HG03175 (cell line): ENCODE measurements at regions not wholly inside any gene's neighbourhood (a gene's known extent, or its start where the extent isn't known, plus 50 kb on each side); places are given as distances from the start of the nearest gene placed in this dataset.

Experiments
- ATAC-seq: cut with Tn5 transposase; IDR thresholded peaks from one replicate; pipeline ENCODE4 v1.9.1; 2021; ENCODE audit warnings: mild to moderate bottlenecking, moderate library complexity; ENCODE audit not compliant: unreplicated experiment

DNA sequence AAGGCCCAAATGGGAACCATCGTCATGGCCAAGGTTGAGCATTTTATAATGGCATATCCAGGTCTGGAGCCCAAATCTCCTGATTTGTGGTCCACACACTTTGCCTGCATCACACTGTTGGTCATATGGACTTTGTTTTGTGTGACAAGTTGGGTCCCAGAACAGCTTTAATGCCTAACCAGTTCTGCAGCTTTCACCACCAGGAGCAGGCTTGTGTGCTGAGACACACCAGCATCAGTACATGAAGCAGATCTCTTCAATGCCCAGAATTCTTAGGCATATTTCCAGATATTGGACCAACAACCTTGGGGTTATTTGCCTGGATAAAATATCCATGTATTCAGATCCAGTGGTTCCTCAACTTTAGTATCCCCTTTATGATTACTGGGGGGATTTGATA is 371.3 kb downstream of the FBXW7 start:
- no peak for ATAC-seq

DNA sequence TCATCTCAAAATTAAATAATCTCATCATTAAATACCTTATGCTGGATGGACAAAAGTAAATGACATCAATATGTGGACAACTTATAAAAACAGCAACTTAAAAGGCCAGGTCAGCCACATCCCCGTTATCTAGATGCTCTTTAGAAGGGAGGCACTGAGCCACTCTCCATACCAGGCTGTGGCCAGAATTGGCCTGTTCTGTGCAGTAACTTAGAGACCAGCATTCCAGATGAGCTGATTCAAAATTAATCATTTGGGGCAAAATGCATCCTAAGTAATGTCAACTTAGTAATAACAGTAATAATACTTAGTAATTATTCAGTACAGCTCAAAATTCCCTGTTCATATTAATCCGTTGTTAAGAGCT is 373.6 kb downstream of the FBXW7 start:
- no peak for ATAC-seq

DNA sequence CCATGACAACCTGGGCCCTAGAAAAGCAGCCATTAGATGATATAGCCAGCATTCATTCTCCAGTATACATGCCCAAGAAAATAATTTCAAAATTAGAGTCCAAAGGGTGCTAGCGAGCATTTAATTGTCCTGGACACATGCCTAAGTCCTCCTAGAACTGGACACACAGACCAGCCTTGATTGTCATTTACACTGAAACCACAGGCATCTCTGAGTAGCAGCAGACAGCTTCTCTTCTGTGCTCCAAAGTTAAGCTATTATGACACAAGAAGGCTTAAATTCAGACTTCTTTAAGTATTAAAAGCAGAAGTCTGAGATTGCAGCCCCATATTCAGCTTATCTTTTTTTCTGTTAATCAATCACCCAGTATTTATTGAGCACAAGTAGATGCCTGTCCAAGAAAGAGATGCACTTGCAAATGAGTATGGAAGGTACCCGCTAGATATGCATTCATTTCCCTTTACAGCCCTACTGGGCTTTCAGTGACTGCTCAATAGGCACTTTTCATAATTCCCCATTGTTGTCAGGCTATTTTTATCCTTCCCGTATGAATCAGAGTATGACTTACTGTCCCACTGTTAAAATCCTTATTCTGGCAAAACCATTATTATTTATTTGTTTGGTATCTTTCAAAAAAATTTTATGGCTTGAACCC is 374.1 kb downstream of the FBXW7 start:
- no peak for ATAC-seq

DNA sequence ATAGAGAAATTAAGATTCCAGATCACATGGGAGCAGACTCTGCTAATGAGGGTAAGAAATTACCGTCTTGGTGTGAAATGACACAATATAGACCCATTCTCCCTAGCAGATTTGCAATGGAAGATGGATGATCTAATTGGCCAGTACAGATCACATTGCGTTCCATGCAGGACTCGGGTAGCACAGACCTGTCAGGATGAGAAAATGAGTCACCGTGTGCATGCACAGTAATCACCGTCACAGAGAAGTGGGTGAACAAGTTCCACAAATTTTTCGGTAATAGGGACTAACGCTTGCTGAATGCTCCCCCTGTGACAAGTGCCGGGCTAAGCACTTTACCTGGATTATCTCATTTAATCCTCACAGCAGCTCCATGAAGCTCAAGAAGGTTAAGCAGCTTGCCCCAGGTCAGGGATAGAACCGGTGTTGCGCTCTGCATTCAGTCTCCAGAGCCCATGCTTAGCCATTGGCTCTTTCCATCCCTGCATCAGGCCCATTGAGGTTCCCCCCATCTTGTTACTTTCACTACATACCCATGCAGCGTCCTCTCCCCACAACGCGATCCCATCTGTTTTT is 375.6 kb downstream of the FBXW7 start:
- ATAC-seq, result no peak

DNA sequence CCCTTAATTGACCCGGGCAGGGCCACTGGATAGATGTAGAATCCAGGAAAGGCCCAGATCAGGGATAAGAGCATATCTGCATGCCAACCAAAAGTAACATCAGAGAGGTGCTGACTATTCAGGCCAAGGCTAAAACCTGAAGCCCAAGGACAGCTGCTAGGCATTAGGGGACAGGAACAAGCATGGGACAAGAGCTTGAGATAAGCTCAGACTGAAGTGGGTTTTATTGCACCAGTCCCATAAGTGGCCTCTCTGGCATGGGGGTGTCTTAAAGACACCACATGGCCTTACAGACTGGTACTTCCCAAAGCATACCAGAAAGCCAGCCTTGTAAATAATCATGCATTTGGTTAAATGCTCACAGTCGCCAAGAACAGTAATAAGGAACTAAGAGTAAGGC is 376.1 kb downstream of the FBXW7 start:
- no peak for ATAC-seq

DNA sequence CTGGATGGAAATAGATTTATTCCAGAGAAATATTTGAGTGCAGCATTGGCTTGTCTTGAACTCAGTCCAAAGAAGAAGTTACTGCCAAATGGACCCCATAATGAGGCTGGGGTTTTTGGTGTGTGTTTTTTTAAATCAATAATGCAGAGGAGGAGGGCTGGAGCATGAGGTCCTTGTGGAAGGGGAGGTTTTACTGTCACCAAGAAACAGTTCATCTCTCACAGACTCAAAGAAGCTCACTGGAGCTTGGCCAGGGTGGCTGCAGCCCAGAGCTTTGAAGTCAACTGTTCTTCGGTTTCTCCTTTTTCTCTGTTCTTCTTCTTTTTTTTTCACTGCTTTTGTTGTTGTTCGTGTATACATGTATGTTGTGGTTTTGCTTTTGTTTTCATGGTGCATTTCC is 377.7 kb downstream of the FBXW7 start:
- ATAC-seq, result no peak

DNA sequence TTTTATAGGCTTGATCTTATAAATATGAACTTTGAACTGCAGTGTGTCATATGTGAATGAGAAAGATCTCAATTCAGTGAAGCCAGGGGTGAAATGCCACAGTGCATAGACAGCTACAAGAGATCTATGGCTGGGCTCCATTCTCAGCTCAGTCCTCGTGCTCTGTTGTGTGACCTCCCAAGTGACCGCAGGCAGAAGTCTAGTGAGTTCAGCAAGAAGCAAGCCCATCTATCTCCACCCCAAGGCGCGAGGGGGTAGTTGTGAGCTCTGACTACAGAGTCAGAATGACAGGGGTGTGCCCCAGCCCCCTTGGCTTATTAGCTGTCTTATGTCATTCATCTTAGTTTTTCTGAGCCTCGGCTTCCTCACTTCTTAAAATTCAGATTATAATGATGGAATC is 378.3 kb downstream of the FBXW7 start:
- no peak for ATAC-seq

DNA sequence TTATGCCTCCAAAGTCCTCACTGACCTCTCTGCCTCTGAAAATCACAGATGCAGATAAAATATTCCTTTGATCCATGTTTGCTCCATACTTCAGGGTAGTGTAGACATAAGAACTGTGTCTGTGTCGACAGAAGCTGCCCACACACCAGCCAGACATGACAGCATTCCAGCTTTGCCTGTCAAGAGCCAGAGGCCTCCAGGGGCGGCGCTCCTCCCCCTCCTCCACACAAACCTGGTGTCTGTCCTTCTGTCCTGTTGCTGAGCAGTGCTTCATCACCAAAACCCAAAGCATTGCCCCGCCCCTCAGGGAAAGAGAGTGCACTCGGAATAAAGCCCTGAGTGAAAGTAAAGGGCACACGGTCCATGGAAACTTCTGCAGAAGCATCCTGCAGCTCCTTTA is 379.4 kb downstream of the FBXW7 start:
- ATAC-seq, result no peak

DNA sequence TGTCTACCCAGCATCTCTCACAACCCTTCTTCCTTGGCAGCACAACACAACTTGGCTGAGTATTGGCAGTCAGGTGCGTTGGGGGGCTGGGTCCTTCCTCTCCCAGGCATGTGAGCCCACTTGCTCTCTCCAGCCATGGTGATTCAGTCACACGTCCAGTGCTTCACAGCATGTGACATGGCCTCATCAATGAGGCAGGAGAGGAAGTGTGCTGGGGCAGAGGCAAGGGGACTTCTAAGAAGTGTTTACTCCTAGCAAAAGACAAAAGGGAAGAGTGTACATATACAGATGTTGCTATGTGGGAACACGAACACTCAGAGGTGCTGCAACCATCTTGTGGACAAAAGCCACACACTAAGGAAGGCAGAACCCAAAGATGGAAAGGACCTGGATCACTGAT is 380.8 kb downstream of the FBXW7 start:
- ATAC-seq, result no peak

DNA sequence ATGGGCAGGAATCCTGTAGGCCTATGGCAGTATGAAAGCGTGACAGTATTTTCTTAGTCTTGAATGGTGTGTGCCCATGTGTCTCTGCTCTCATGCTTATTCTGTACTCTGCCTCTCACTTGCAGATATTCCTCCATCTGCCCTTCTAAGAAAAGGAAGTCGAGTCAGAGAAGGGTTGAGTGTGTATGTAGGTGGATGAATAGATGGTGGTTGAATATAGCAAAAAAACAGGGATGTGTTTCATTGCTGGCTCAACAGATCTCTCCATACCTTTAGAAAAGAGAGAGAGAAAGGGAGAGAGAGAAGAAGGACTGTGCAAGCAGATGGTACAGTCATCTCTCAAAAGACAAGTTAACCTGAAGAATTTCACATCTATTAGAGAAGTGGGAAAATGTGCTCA is 381.5 kb downstream of the FBXW7 start:
- no peak for ATAC-seq

DNA sequence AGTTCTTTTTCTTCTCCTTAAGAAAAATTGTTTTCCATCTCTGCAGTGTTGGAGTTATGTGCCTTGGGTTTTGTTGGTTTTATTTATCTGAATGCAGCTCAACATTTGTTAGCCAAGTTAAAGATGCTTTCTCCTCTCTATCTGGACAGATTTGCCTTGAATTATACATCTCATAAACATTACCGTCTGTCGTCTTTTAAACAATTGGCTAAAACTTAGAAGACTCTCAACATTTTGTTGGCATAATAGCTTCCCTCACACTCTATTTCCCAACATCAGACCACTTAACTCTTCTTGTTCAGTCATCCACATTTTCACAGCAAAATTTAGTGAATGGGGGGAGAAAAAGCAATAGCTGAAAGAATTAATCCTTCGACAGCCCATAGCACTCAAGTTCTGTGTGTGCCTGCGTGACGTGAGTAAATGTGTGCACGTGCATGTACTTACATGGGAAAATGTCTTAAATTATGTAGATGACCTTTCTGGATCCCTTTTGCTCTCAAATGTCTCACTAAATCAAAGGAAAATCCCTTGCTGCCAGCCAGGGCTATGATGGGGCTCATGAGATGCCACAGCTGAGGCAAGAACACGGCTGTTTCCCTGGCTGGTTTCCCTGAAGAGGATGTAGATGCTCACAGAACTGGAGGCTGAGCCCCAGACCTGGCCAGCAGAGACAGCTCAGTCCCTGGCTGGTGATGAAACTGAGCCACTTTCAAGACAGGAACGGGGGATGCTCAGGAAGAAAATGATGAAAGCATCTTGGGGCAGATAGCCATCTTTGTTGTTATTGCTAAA is 382.2 kb downstream of the FBXW7 start:
- no peak for ATAC-seq

DNA sequence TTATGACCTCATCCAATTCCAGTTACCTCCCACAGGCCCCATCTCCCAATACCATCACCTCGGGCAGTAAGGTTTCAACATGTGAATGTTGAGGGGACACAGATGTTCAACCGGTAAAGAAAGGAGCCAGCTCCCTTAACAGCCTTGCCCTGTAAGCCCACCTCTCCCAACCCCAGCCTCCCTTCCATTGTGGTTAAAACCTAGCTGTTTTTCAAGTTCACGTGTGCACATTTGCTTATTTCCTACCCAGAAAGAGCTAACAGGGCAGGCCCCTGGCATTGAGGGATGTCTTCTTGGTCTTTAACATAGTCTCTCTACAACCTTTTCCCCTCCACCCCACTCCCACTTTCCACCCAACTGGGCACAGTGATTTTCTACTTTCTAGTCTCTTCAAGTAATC is 385.7 kb downstream of the FBXW7 start:
- no peak for ATAC-seq

DNA sequence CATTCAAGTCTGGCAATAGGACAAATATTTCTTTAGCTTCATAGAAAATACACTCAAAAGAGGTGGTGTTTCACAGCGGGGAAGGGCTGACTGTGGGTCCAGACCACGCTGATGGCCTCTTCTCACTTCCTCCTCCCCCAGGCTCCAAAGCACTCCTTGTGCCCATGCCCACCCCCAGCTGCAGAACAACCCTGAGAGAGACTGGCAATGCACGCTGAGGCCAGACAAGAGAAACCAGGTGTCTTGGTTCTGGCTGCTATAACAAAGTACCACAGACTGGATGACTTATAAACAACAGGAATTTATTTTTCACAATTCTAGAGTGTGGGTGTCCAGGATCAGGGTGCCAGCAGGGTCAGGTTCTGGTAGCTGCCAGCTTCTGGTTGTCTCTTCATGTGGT is 386.1 kb downstream of the FBXW7 start:
- ATAC-seq, result no peak

DNA sequence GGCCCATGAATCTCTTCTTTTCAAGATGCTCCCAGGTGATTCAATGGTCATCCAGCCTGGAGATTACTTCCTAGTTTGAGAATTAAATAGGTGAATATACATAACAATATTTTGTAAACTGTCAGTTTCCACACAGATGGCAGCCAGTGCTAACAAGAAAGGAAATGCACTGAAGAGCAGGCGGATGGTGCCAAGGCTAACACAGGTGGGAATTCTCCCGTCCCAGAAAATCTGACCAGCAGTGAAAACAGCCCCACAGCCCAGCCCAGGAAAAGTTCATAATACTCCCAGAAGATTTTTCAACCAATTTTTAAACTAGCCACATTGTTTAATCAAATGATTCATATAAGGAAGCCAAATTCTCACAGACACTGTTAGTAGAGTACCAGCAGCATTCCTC is 387.2 kb upstream of the GATB start:
- ATAC-seq, result no peak

DNA sequence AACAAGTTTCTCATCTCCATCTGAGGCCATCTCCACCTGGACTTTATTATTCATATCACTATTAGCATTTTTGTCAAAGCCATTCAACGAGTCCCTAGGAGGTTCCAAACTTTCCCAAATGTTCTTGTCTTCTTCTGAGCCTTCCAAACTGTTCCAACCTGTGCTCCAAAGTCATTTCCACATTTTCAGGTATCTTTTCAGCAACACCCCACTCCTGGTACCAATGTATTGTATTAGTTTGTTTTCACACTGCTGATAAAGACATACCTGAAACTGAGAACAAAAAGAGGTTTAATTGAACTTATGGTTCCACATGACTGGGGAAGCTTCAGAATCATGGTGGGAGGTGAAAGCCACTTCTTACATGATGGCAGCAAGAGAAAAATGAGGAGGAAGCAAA is 385.4 kb upstream of the GATB start:
- no peak for ATAC-seq

DNA sequence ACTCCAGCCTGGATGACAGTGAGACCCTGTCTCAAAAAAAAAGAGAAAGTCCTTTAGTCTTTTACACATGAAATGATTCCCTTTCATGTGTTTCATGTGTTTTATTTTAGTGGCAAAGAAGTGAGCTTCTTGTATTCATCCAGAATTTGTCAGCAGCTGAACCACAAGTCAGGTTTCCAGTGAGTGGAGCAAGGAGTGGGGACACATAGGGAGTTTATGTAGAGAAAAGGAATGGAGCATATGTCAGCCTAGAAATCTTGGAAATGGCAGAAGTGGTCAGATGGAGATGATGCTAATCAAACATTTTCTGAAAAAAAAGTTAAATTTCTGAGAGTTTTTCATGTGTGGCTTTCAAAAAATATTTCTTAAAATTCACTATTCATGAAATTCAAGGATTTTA is 383.0 kb upstream of the GATB start:
- ATAC-seq, result no peak

DNA sequence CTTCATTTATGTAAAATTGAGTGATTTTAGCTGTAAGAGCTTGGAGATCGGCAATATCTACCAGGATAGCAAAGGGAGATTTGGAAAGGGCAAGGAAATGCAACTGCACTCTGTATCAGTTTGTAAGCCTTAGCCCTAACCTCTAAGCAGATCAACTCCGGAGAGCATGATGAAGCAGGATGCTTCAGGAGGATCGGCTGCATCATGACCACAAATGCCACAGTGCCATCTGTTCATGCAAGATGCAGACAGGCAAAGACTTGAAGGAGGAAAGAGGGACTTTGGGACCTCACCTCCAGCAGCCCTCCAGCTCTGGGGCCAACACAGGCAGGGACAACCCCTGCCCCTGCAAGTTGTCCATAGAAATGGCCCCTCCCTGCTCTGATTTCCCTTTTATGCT is 377.6 kb upstream of the GATB start:
- no peak for ATAC-seq

DNA sequence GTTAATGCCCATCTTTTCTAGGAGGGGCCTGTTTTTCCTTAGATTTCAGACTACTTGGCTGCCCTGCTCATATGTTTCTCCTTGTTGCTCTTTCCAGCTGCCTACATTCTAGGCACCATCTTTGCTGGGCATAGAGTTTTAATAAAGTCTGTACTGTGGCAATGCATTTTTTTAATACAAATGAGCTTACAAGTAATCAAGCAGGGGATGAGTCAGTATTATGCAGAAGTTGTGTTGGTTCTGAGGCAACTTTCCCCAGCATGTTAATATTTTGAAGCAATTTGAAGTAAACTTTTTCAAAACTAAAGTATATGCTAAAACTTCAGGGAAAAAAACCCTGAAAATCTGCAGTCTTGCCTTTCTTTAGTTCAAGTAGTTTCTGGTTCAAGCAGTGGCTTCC is 372.0 kb upstream of the GATB start:
- ATAC-seq, result no peak

DNA sequence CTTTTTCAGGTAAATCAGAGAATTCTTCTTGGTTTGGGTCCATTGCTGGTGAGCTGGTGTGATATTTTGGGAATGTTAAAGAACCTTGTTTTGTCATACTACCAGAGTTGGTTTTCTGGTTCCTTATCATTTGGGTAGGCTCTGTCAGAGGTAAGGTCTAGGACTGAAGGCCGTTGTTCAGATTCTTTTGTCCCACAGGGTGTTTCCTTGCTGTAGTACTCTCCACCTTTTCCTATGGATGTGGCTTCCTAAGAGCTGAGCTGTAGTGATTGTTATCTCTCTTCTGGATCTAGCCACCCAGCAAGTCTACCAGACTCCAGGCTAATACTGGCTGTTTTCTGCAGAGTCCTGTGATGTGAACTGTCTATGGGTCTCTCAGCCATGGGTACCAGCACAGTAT is 367.5 kb upstream of the GATB start:
- no peak for ATAC-seq

DNA sequence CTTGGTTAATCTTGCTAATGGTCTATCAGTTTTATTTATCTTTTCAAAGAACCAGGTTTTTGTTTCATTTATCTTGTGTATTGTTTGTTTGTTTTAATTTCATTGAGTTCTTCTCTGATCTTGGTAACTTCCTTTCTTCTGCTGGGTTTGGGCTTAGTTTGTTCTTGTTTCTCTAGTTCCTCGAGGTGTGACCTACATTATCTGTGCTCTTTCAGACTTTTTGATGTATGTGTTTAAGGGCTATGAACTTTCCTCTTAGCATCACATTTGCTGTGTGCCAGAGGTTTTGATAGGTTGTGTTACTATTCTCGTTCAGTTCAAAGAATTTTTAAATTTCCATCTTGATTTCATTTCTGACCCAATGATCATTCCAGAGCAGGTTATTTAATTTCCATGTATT is 365.4 kb upstream of the GATB start:
- ATAC-seq, result no peak

DNA sequence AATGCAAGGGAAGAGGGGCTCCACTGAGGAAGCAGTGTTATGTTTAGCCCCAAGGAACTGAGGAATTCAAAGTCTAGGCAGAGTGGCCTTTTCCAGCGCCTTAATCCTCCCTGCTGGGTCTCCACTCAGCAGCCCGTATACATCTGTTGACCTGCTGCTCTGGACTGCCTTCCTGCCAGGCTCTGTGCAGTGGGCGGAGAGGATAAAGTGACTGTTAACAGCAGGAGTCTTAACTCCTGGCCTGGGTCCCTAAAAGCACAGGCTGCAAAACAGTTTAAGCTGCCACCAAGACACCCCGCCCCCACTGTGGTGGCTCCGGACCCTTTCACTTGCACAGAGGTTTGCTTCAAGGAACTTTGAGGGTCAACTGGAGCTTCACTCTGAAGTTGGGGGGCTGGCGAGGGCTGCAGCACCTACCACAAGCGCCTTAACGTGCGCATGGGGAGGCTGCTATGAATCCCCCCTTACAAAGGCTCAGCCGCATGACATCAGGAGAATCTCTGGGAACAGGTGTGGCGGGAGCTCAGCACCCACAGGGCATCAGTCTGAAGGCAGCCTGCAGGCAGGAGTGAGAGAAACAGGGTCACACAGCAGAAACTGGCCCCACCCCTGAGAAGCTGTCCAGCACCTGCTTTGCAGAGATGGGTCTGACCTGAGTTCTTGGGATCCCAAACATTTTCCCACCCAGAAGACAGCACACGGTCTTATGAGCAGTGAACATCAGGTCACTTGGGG is 358.2 kb upstream of the GATB start:
- no peak for ATAC-seq

DNA sequence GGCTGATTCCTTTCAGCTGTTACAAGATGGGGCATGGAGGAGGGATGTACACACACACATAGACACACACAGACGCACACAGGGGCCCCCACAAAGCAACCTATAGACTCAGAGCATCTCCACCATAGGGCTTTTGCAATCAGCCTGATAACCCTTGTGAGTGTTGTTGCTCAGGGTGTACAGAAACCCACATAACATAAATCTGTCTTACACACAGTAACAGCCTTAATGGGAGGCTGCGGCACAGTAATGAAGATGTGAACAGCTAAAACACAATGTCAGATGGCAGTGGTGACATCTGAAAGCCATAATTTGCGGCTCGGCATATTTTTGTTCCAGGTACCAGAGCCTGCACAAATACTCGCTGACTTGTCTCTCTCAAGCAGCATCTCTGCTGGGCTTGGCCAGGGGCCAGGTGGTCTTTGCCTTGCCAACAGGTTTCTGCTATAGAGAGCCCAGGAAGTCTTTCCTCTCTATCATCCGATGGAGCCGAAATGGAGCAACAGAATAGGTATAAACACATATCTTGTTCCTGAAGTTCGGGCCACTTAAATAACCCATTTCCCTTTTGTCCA is 357.2 kb upstream of the GATB start:
- no peak for ATAC-seq
